Activated T-helper 1 cell treated with anti-CD3 and anti-CD28 coated beads, Interleukin-12 subunit alpha, Interleukin-12 subunit beta, Interleukin-2, Interleukin-4 antibody, amounts not matched to agents 30 ng/mL and 10 ng/mL and 1 ng/mL, durations not matched to agents 14 hours and 24 hours and 36 hours (primary cell): ENCODE measurements at regions not wholly inside any gene's neighbourhood (a gene's known extent, or its start where the extent isn't known, plus 50 kb on each side); places are given as distances from the start of the nearest gene placed in this dataset.
"Not testable (repeated sequence)": the region's sequence is repeated elsewhere in the genome, so short reads cannot be mapped to it uniquely, and the experiment has no call there.

Experiments
- DNase-seq: peaks from one replicate; pipeline ENCODE4 v3.0.0; 2021; ENCODE audit warnings: low spot score
- H3K27ac Mint-ChIP-seq: one replicate; pipeline ENCODE4 v1.8.0; 2021; ENCODE audit warnings: mild to moderate bottlenecking, mixed read lengths
- H3K27me3 Mint-ChIP-seq: one replicate; pipeline ENCODE4 v1.8.0; 2022; ENCODE audit warnings: mild to moderate bottlenecking, moderate library complexity, mixed read lengths; ENCODE audit not compliant: insufficient read depth
- H3K36me3 Mint-ChIP-seq: one replicate; pipeline ENCODE4 v1.8.0; 2021; ENCODE audit warnings: low read depth, mixed read lengths
- H3K4me1 Mint-ChIP-seq: one replicate; pipeline ENCODE4 v1.8.0; 2021; ENCODE audit warnings: low read depth, mixed read lengths
- H3K4me3 Mint-ChIP-seq: one replicate; pipeline ENCODE4 v1.8.0; 2021; ENCODE audit warnings: mild to moderate bottlenecking, moderate library complexity, mixed read lengths
- H3K9me3 Mint-ChIP-seq: one replicate; pipeline ENCODE4 v1.8.0; 2021; ENCODE audit warnings: mixed read lengths
- intact Hi-C: fragments of 100-400 bp; cut with micrococcal nuclease; formaldehyde crosslinking; loops from one replicate; pipeline ENCODE4 v1.15.1; 2024

GRCh38 chr4:126546197-126546596 lies 1086.6 kb upstream of the INTU start:
- intact Hi-C loops, H3K36me3 Mint-ChIP-seq, H3K4me1 Mint-ChIP-seq, H3K27ac Mint-ChIP-seq, H3K27me3 Mint-ChIP-seq, H3K9me3 Mint-ChIP-seq, DNase-seq, H3K4me3 Mint-ChIP-seq: not testable (repeated sequence)

- Mint-ChIP-seq H3K36me3 (no peaks in the 10 kb centered on the region), H3K4me1 (no peaks in the 10 kb centered on the region), H3K27ac (no peak overlapping the region), H3K9me3 (no peaks in the 10 kb centered on the region), H3K4me3 (no peak overlapping the region), H3K27me3 (no peaks in the 10 kb centered on the region)
- DNase-seq = no peak
- intact Hi-C loops = no loop called here
Measured at GRCh38 chr4:126547352-126547751, 1085.4 kb upstream of the INTU start.

GRCh38 chr4:126548890-126549289 lies 1083.9 kb upstream of the INTU start:
- Mint-ChIP-seq H3K4me3 (no peak overlapping the region), H3K4me1 (no peaks in the 10 kb centered on the region), H3K9me3 (no peaks in the 10 kb centered on the region), H3K27ac (no peak overlapping the region), H3K36me3 (no peaks in the 10 kb centered on the region), H3K27me3 (no peaks in the 10 kb centered on the region)
- intact Hi-C loops = no loop called here
- DNase-seq = no peak

GRCh38 chr4:126552321-126552720 lies 1080.4 kb upstream of the INTU start:
- Mint-ChIP-seq H3K27ac (no peak overlapping the region), H3K9me3 (no peaks in the 10 kb centered on the region), H3K4me3 (no peak overlapping the region), H3K27me3 (no peaks in the 10 kb centered on the region), H3K36me3 (no peaks in the 10 kb centered on the region), H3K4me1 (no peaks in the 10 kb centered on the region)
- DNase-seq = no peak
- intact Hi-C loops = no loop called here

- intact Hi-C loops = no loop called here
- H3K36me3 Mint-ChIP-seq = no peaks in the 10 kb centered on the region
- H3K27ac Mint-ChIP-seq = no peak overlapping the region
- no peak overlapping the region for H3K4me3 Mint-ChIP-seq
- H3K4me1 Mint-ChIP-seq = no peaks in the 10 kb centered on the region
- DNase-seq = no peak
- H3K27me3 Mint-ChIP-seq = no peaks in the 10 kb centered on the region
- H3K9me3 Mint-ChIP-seq = no peaks in the 10 kb centered on the region
Measured at GRCh38 chr4:126553248-126553647, 1079.5 kb upstream of the INTU start.

- Mint-ChIP-seq H3K4me1 (no peaks in the 10 kb centered on the region), H3K27me3 (no peaks in the 10 kb centered on the region), H3K4me3 (no peak overlapping the region), H3K36me3 (no peaks in the 10 kb centered on the region), H3K27ac (no peak overlapping the region), H3K9me3 (peaks cover 3% of the 10 kb centered on the region)
- intact Hi-C loops = no loop called here
- no peak for DNase-seq
Measured at GRCh38 chr4:126558596-126558995, 1074.2 kb upstream of the INTU start.

GRCh38 chr4:126559961-126560360 lies 1072.8 kb upstream of the INTU start:
- H3K36me3 Mint-ChIP-seq = no peaks in the 10 kb centered on the region
- no peak overlapping the region for H3K4me3 Mint-ChIP-seq
- no peak overlapping the region for H3K27ac Mint-ChIP-seq
- peaks cover 3% of the 10 kb centered on the region for H3K9me3 Mint-ChIP-seq
- intact Hi-C loops = no loop called here
- no peak for DNase-seq
- no peaks in the 10 kb centered on the region for H3K27me3 Mint-ChIP-seq
- H3K4me1 Mint-ChIP-seq = no peaks in the 10 kb centered on the region

GRCh38 chr4:126560794-126561193 lies 1072.0 kb upstream of the INTU start:
- Mint-ChIP-seq H3K4me1 (no peaks in the 10 kb centered on the region), H3K9me3 (peaks cover 3% of the 10 kb centered on the region), H3K4me3 (no peak overlapping the region), H3K27me3 (no peaks in the 10 kb centered on the region), H3K27ac (no peak overlapping the region), H3K36me3 (no peaks in the 10 kb centered on the region)
- intact Hi-C loops = no loop called here
- DNase-seq = no peak

GRCh38 chr4:126563389-126563788 lies 1069.4 kb upstream of the INTU start:
- peaks cover 3% of the 10 kb centered on the region for H3K9me3 Mint-ChIP-seq
- DNase-seq = no peak
- no peaks in the 10 kb centered on the region for H3K36me3 Mint-ChIP-seq
- no peaks in the 10 kb centered on the region for H3K27me3 Mint-ChIP-seq
- intact Hi-C loops = no loop called here
- no peaks in the 10 kb centered on the region for H3K4me1 Mint-ChIP-seq
- no peak overlapping the region for H3K4me3 Mint-ChIP-seq
- no peak overlapping the region for H3K27ac Mint-ChIP-seq

GRCh38 chr4:126564283-126564854 lies 1068.4 kb upstream of the INTU start:
- intact Hi-C loops = no loop called here
- Mint-ChIP-seq H3K27ac (no peak overlapping the region), H3K36me3 (no peaks in the 10 kb centered on the region), H3K4me1 (no peaks in the 10 kb centered on the region), H3K9me3 (peaks cover 3% of the 10 kb centered on the region), H3K4me3 (no peak overlapping the region), H3K27me3 (no peaks in the 10 kb centered on the region)
- DNase-seq = no peak

GRCh38 chr4:126568652-126569570 lies 1063.8 kb upstream of the INTU start:
- Mint-ChIP-seq H3K36me3 (no peaks in the 10 kb centered on the region), H3K4me3 (no peak overlapping the region), H3K4me1 (no peaks in the 10 kb centered on the region), H3K27ac (no peak overlapping the region), H3K27me3 (no peaks in the 10 kb centered on the region), H3K9me3 (no peaks in the 10 kb centered on the region)
- DNase-seq = no peak
- intact Hi-C loops = no loop called here

- DNase-seq = no peak
- Mint-ChIP-seq H3K4me3 (no peak overlapping the region), H3K27ac (no peak overlapping the region), H3K9me3 (no peaks in the 10 kb centered on the region), H3K36me3 (no peaks in the 10 kb centered on the region), H3K27me3 (no peaks in the 10 kb centered on the region), H3K4me1 (no peaks in the 10 kb centered on the region)
- intact Hi-C loops = no loop called here
Measured at GRCh38 chr4:126572264-126572663, 1060.5 kb upstream of the INTU start.

- intact Hi-C loops = no loop called here
- Mint-ChIP-seq H3K36me3 (no peaks in the 10 kb centered on the region), H3K27me3 (no peaks in the 10 kb centered on the region), H3K4me3 (no peak overlapping the region), H3K27ac (no peak overlapping the region), H3K4me1 (no peaks in the 10 kb centered on the region), H3K9me3 (no peaks in the 10 kb centered on the region)
- DNase-seq = no peak
Measured at GRCh38 chr4:126582737-126583136, 1050.0 kb upstream of the INTU start.
